Activated CD8-positive, alpha-beta T cell treated with anti-CD3 and anti-CD28 coated beads for 36 hours (primary cell): ENCODE measurements at regions not wholly inside any gene's neighbourhood (a gene's known extent, or its start where the extent isn't known, plus 50 kb on each side); places are given as distances from the start of the nearest gene placed in this dataset.

Source experiments
- ATAC-seq: fragments of 200-7000 bp; cut with Tn5 transposase; one replicate; pipeline ENCODE4 v1.10.0; 2021; ENCODE audit warnings: mild to moderate bottlenecking, moderate library complexity
- CTCF ChIA-PET: fragments of 350-600 bp; sonication (Branson Sonifier 250); formaldehyde crosslinking; loops from one replicate; lab custom pipeline; 2021; ENCODE audit warnings: antibody characterized with exemption; lab: Charles Lee
- POLR2A ChIA-PET: fragments of 350-600 bp; sonication (Branson Sonifier 250); formaldehyde crosslinking; loops from one replicate; lab custom pipeline; 2021; ENCODE audit warnings: antibody characterized with exemption; lab: Charles Lee
- DNase-seq: peaks from one replicate; pipeline ENCODE4 v3.0.0-alpha.2; 2020
- H3K27ac Mint-ChIP-seq: one replicate; pipeline ENCODE4 v1.8.0; 2021; ENCODE audit warnings: mild to moderate bottlenecking, mixed read lengths
- H3K27me3 Mint-ChIP-seq: one replicate; pipeline ENCODE4 v1.8.0; 2021; ENCODE audit warnings: mixed read lengths
- H3K36me3 Mint-ChIP-seq: one replicate; pipeline ENCODE4 v1.8.0; 2021; ENCODE audit warnings: low read depth, mixed read lengths
- H3K4me1 Mint-ChIP-seq: one replicate; pipeline ENCODE4 v1.8.0; 2021; ENCODE audit warnings: low read depth, mixed read lengths
- H3K4me3 Mint-ChIP-seq: one replicate; pipeline ENCODE4 v1.8.0; 2021; ENCODE audit warnings: mild to moderate bottlenecking, moderate library complexity, mixed read lengths
- H3K9me3 Mint-ChIP-seq: one replicate; pipeline ENCODE4 v1.8.0; 2021; ENCODE audit warnings: mixed read lengths
- intact Hi-C: fragments of 100-400 bp; cut with micrococcal nuclease; formaldehyde crosslinking; loops from one replicate; pipeline ENCODE4 v1.10.0; 2022
- TF ChIP-seq, protein P1 (sequence below): fragments of 200-600 bp; IDR thresholded peaks from one replicate; pipeline ENCODE4 v1.8.0; 2022; ENCODE audit warnings: antibody characterized with exemption, mild to moderate bottlenecking

- no peak for DNase-seq
- Mint-ChIP-seq H3K36me3 (no peaks in the 10 kb centered on the region), H3K9me3 (no peaks in the 10 kb centered on the region), H3K4me1 (no peaks in the 10 kb centered on the region), H3K4me3 (no peak overlapping the region), H3K27me3 (peaks cover 1% of the 10 kb centered on the region), H3K27ac (no peak overlapping the region)
- ChIA-PET POLR2A (no interaction called here), CTCF (interaction anchor here (1.3 to 2.1 kb wide), 2 partner anchors 265 to 281 kb away, joined by 3 to 12 read pairs (median 5); no protein-coding TSS in a partner anchor)
- no peak for ATAC-seq
- TF ChIP-seq, protein P1, sequence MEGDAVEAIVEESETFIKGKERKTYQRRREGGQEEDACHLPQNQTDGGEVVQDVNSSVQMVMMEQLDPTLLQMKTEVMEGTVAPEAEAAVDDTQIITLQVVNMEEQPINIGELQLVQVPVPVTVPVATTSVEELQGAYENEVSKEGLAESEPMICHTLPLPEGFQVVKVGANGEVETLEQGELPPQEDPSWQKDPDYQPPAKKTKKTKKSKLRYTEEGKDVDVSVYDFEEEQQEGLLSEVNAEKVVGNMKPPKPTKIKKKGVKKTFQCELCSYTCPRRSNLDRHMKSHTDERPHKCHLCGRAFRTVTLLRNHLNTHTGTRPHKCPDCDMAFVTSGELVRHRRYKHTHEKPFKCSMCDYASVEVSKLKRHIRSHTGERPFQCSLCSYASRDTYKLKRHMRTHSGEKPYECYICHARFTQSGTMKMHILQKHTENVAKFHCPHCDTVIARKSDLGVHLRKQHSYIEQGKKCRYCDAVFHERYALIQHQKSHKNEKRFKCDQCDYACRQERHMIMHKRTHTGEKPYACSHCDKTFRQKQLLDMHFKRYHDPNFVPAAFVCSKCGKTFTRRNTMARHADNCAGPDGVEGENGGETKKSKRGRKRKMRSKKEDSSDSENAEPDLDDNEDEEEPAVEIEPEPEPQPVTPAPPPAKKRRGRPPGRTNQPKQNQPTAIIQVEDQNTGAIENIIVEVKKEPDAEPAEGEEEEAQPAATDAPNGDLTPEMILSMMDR, result no peak
- intact Hi-C loops, result no loop called here
Measured at GRCh38 chr5:15008476-15008875, 136.9 kb upstream of the ANKH start.

- Mint-ChIP-seq H3K36me3 (no peaks in the 10 kb centered on the region), H3K4me1 (no peaks in the 10 kb centered on the region), H3K9me3 (no peaks in the 10 kb centered on the region), H3K4me3 (no peak overlapping the region), H3K27ac (no peak overlapping the region), H3K27me3 (peaks cover 1% of the 10 kb centered on the region)
- TF ChIP-seq, protein P1, result no peak
- ChIA-PET CTCF (interaction anchor here (0.7 to 1.3 kb wide), 2 partner anchors 8 to 280 kb away, joined by 3 read pairs; no protein-coding TSS in a partner anchor), POLR2A (no interaction called here)
- intact Hi-C loops, result no loop called here
- ATAC-seq (no peak), DNase-seq (no peak)
Measured at GRCh38 chr5:15007646-15008045, 136.1 kb upstream of the ANKH start.

- no peaks in the 10 kb centered on the region for H3K36me3 Mint-ChIP-seq
- POLR2A ChIA-PET, result interaction anchor here (1.6 kb wide), 1 partner anchor 60 kb away, joined by 3 read pairs; no protein-coding TSS in a partner anchor
- H3K27me3 Mint-ChIP-seq, result peaks cover 3% of the 10 kb centered on the region
- CTCF ChIA-PET, result interaction anchor here (0.9 to 8.5 kb wide), 18 partner anchors 10 to 296 kb away, joined by 3 to 123 read pairs (median 10); partner anchors contain the start of gene ANKH
- H3K9me3 Mint-ChIP-seq, result no peaks in the 10 kb centered on the region
- intact Hi-C loops, result loop anchor here (5.0 kb wide), 1 partner anchor 57 kb away; no protein-coding TSS in a partner anchor
- H3K4me1 Mint-ChIP-seq, result peaks cover 3% of the 10 kb centered on the region
- ATAC-seq (no peak), DNase-seq (no peak)
- no peak overlapping the region for H3K27ac Mint-ChIP-seq
- TF ChIP-seq, protein P1, result no peak
- no peak overlapping the region for H3K4me3 Mint-ChIP-seq
Measured at GRCh38 chr5:15004506-15004905, 132.9 kb upstream of the ANKH start.

GRCh38 chr5:15003511-15003920 is 131.9 kb upstream of the ANKH start:
- Mint-ChIP-seq H3K4me3 (no peak overlapping the region), H3K36me3 (no peaks in the 10 kb centered on the region), H3K27ac (no peak overlapping the region), H3K27me3 (peaks cover 2% of the 10 kb centered on the region), H3K4me1 (peaks cover 7% of the 10 kb centered on the region), H3K9me3 (peaks cover 2% of the 10 kb centered on the region)
- intact Hi-C loops, result loop anchor here (1.0 to 5.0 kb wide), 2 partner anchors 56 to 276 kb away; no protein-coding TSS in a partner anchor
- DNase-seq, result peak; percentile 76
- ChIA-PET POLR2A (interaction anchor here (1.6 kb wide), 1 partner anchor 59 kb away, joined by 3 read pairs; no protein-coding TSS in a partner anchor), CTCF (interaction anchor here (0.5 to 8.5 kb wide), 51 partner anchors 9 to 652 kb away, joined by 3 to 123 read pairs (median 4); partner anchors contain the start of gene ANKH)
- peak; percentile 97 for ATAC-seq
- TF ChIP-seq, protein P1, result peak; percentile 67

GRCh38 chr5:15002791-15003190 is 131.2 kb upstream of the ANKH start:
- Mint-ChIP-seq H3K4me3 (no peak overlapping the region), H3K4me1 (peaks cover 7% of the 10 kb centered on the region), H3K27me3 (peaks cover 2% of the 10 kb centered on the region), H3K36me3 (peaks cover 1% of the 10 kb centered on the region), H3K9me3 (peaks cover 7% of the 10 kb centered on the region), H3K27ac (no peak overlapping the region)
- ChIA-PET CTCF (interaction anchor here (0.6 to 8.5 kb wide), 39 partner anchors 10 to 651 kb away, joined by 3 to 123 read pairs (median 5); partner anchors contain the start of gene ANKH), POLR2A (interaction anchor here (1.6 kb wide), 1 partner anchor 59 kb away, joined by 3 read pairs; no protein-coding TSS in a partner anchor)
- intact Hi-C loops, result loop anchor here (1.0 to 5.0 kb wide), 2 partner anchors 55 to 275 kb away; no protein-coding TSS in a partner anchor
- DNase-seq (no peak), ATAC-seq (no peak)
- TF ChIP-seq, protein P1, result no peak
